H9 (cell line): ENCODE measurements at regions not wholly inside any gene's neighbourhood (a gene's known extent, or its start where the extent isn't known, plus 50 kb on each side); places are given as distances from the start of the nearest gene placed in this dataset.
"Not testable (repeated sequence)": the region's sequence is repeated elsewhere in the genome, so short reads cannot be mapped to it uniquely, and the experiment has no call there.

ENCODE experiments used
- DNase-seq: peaks from one replicate; pipeline ENCODE4 v3.0.0-alpha.2; 2017
- H2AFZ ChIP-seq: one replicate; pipeline ENCODE4 v1.6.1; 2013; ENCODE audit warnings: mild to moderate bottlenecking, low read length, control low read depth, moderate library complexity
- H2AK5ac ChIP-seq: 2 replicates; pipeline ENCODE4 v1.6.1; 2013; ENCODE audit warnings: low read length, control low read depth, mixed read lengths; ENCODE audit not compliant: insufficient read length
- H2BK120ac ChIP-seq: one replicate; pipeline ENCODE4 v1.6.1; 2013; ENCODE audit warnings: low read depth, mild to moderate bottlenecking, low read length, control low read depth, inconsistent platforms; ENCODE audit not compliant: poor library complexity, severe bottlenecking
- H2BK12ac ChIP-seq: 2 replicates; pipeline ENCODE4 v1.6.1; 2013; ENCODE audit warnings: low read length, control low read depth, mixed read lengths, low read depth; ENCODE audit not compliant: insufficient read length
- H2BK15ac ChIP-seq: 2 replicates; pipeline ENCODE4 v1.6.1; 2013; ENCODE audit warnings: low read depth, low read length, control low read depth
- H2BK20ac ChIP-seq: one replicate; pipeline ENCODE4 v1.6.1; 2013; ENCODE audit warnings: low read depth, mild to moderate bottlenecking, low read length, control low read depth, inconsistent platforms; ENCODE audit not compliant: poor library complexity, severe bottlenecking
- H2BK5ac ChIP-seq: 2 replicates; pipeline ENCODE4 v1.6.1; 2013; ENCODE audit warnings: low read length, control low read depth, mixed read lengths; ENCODE audit not compliant: insufficient read length
- H3K14ac ChIP-seq: 2 replicates; pipeline ENCODE4 v1.6.1; 2013; ENCODE audit warnings: low read length, control low read depth; ENCODE audit not compliant: insufficient read depth
- H3K18ac ChIP-seq: 2 replicates; pipeline ENCODE4 v1.6.1; 2013; ENCODE audit warnings: low read depth, mild to moderate bottlenecking, mixed read lengths, low read length, control low read depth; ENCODE audit not compliant: insufficient read length
- H3K23ac ChIP-seq: 2 replicates; pipeline ENCODE4 v1.6.1; 2013; ENCODE audit warnings: low read length, control low read depth, mixed read lengths, low read depth; ENCODE audit not compliant: insufficient read length
- H3K23me2 ChIP-seq: 2 replicates; pipeline ENCODE4 v1.6.1; 2013; ENCODE audit warnings: low read depth, mild to moderate bottlenecking, mixed read lengths, low read length, control low read depth; ENCODE audit not compliant: insufficient read length, poor library complexity, severe bottlenecking
- H3K27ac ChIP-seq: 2 replicates; pipeline ENCODE4 v1.5.1; 2013; ENCODE audit warnings: low read length, control low read depth, mixed read lengths, low read depth; ENCODE audit not compliant: insufficient read length
- H3K27me3 ChIP-seq: 2 replicates; pipeline ENCODE4 v1.6.1; 2013; ENCODE audit warnings: low read length, control low read depth, inconsistent platforms; ENCODE audit not compliant: insufficient read depth
- H3K4ac ChIP-seq: 2 replicates; pipeline ENCODE4 v1.6.1; 2013; ENCODE audit warnings: low read depth, mild to moderate bottlenecking, control low read depth, inconsistent platforms, low read length, moderate library complexity
- H3K4me1 ChIP-seq: 2 replicates; pipeline ENCODE4 v1.6.1; 2013; ENCODE audit warnings: low read length, control low read depth, inconsistent platforms; ENCODE audit not compliant: insufficient read depth
- H3K4me2 ChIP-seq: 2 replicates; pipeline ENCODE4 v1.6.1; 2013; ENCODE audit warnings: low read length, control low read depth, mixed read lengths; ENCODE audit not compliant: insufficient read length, insufficient read depth
- H3K56ac ChIP-seq: 2 replicates; pipeline ENCODE4 v1.6.1; 2013; ENCODE audit warnings: low read depth, mild to moderate bottlenecking, mixed read lengths, low read length, control low read depth; ENCODE audit not compliant: insufficient read length
- H3K79me1 ChIP-seq: 2 replicates; pipeline ENCODE4 v1.6.1; 2013; ENCODE audit warnings: low read depth, mild to moderate bottlenecking, moderate library complexity, low read length, control low read depth, inconsistent platforms; ENCODE audit not compliant: insufficient read depth, poor library complexity, severe bottlenecking
- H3K79me2 ChIP-seq: 2 replicates; pipeline ENCODE4 v1.6.1; 2013; ENCODE audit warnings: low read length, control low read depth, inconsistent platforms; ENCODE audit not compliant: insufficient read depth
- H3K9ac ChIP-seq: 2 replicates; pipeline ENCODE4 v1.6.1; 2013; ENCODE audit warnings: low read length, control low read depth, mixed read lengths; ENCODE audit not compliant: insufficient read length; ENCODE audit errors: extremely low read depth
- H3K9me3 ChIP-seq: one replicate; pipeline ENCODE4 v1.6.1; 2013; ENCODE audit warnings: low read depth, low read length, inconsistent platforms; ENCODE audit not compliant: control insufficient read depth
- H3T11ph ChIP-seq: one replicate; pipeline ENCODE4 v1.6.1; 2013; ENCODE audit warnings: mild to moderate bottlenecking, low read length, control low read depth, inconsistent platforms
- H4K20me1 ChIP-seq: one replicate; pipeline ENCODE4 v1.6.1; 2013; ENCODE audit not compliant: control insufficient read depth, insufficient read length, insufficient read depth
- H4K5ac ChIP-seq: 2 replicates; pipeline ENCODE4 v1.6.1; 2013; ENCODE audit warnings: low read depth, mild to moderate bottlenecking, mixed read lengths, low read length, control low read depth; ENCODE audit not compliant: insufficient read length
- H4K8ac ChIP-seq: replicated peaks from 2 replicates; pipeline ENCODE4 v1.6.1; 2013; ENCODE audit warnings: low read length, control low read depth, mixed read lengths, low read depth; ENCODE audit not compliant: insufficient read length
- H4K91ac ChIP-seq: 2 replicates; pipeline ENCODE4 v1.6.1; 2013; ENCODE audit warnings: low read depth, mild to moderate bottlenecking, moderate library complexity, mixed read lengths, low read length, control low read depth; ENCODE audit not compliant: insufficient read length
- H3K27ac Mint-ChIP-seq, 3 experiments: 2 replicates in 2 of 3; 3 replicates in 1 of 3; pipeline ENCODE4 v1.8.0; 2020 to 2021; ENCODE audit warnings: mixed read lengths in 3 of 3, mild to moderate bottlenecking in 1 of 3, moderate library complexity in 1 of 3
- H3K27me3 Mint-ChIP-seq: 2 replicates; pipeline ENCODE4 v1.8.0; 2021; ENCODE audit warnings: low read depth, mild to moderate bottlenecking, moderate library complexity, mixed read lengths
- H3K36me3 Mint-ChIP-seq, 3 experiments: 2 replicates in 2 of 3; 3 replicates in 1 of 3; pipeline ENCODE4 v1.8.0; 2020 to 2021; ENCODE audit warnings: low read depth in 3 of 3, mixed read lengths in 3 of 3; ENCODE audit not compliant: insufficient read depth in 1 of 3
- H3K4me1 Mint-ChIP-seq, 2 experiments: 2 replicates each; pipeline ENCODE4 v1.8.0; 2020; ENCODE audit warnings: mixed read lengths in 2 of 2
- H3K4me3 Mint-ChIP-seq, 2 experiments: 2 replicates in 1 of 2; 3 replicates in 1 of 2; pipeline ENCODE4 v1.8.0; 2020 to 2021; ENCODE audit warnings: mild to moderate bottlenecking in 2 of 2, mixed read lengths in 2 of 2, moderate library complexity in 1 of 2
- H3K9me3 Mint-ChIP-seq, 2 experiments: 2 replicates in 1 of 2; 3 replicates in 1 of 2; pipeline ENCODE4 v1.8.0; 2020; ENCODE audit warnings: mild to moderate bottlenecking in 2 of 2, mixed read lengths in 2 of 2, moderate library complexity in 1 of 2
- CTCF ChIP-seq: fragments of 200-600 bp; sonication (generic); conservative IDR thresholded peaks from 3 replicates; pipeline ENCODE4 v1.8.0; 2021; ENCODE audit warnings: antibody characterized with exemption, mild to moderate bottlenecking
- WGBS: extraction: QIAGEN DNeasy Blood & Tissue Kit; methylation state at CpG from one replicate; pipeline ENCODE4 v1.1.7; 2013; ENCODE audit warnings: missing lambda C conversion rate, low lambda C conversion rate, mixed read lengths; ENCODE audit not compliant: insufficient read length; ENCODE audit errors: extremely low coverage; 5-methylcytosine and 5-hydroxymethylcytosine counted together

GRCh38 chr1:188652678-188653077 is 1823.9 kb downstream of the PLA2G4A start:
- Histone ChIP-seq H4K91ac (no peak overlapping the region), H3K27ac (no peak overlapping the region), H3K18ac (no peak overlapping the region), H2BK12ac (no peak overlapping the region), H3K79me1 (no peaks in the 10 kb centered on the region), H3K23ac (no peak overlapping the region), H2AK5ac (no peak overlapping the region), H3K27me3 (no peaks in the 10 kb centered on the region), H3K9ac (no peak overlapping the region), H3K4me2 (no peak overlapping the region), H4K5ac (no peak overlapping the region), H3K4ac (no peak overlapping the region), H3T11ph (no peak overlapping the region), H3K79me2 (no peaks in the 10 kb centered on the region), H4K20me1 (no peaks in the 10 kb centered on the region), H3K56ac (no peak overlapping the region), H3K9me3 (no peaks in the 10 kb centered on the region), H2BK5ac (no peak overlapping the region), H4K8ac (no peak overlapping the region), H2BK120ac (no peak overlapping the region), H2BK20ac (no peak overlapping the region), H2BK15ac (no peak overlapping the region), H3K4me1 (no peaks in the 10 kb centered on the region), H3K23me2 (no peaks in the 10 kb centered on the region), H2AFZ (no peak overlapping the region), H3K14ac (no peak overlapping the region)
- no peak for TF ChIP-seq CTCF
- DNase-seq, result no peak
- no peaks in the 10 kb centered on the region for H3K27me3 Mint-ChIP-seq
- H3K4me1 Mint-ChIP-seq, result no peaks in the 10 kb centered on the region
- H3K9me3 Mint-ChIP-seq, result no peaks in the 10 kb centered on the region
- H3K4me3 Mint-ChIP-seq, result no peak overlapping the region
- H3K36me3 Mint-ChIP-seq, result no peaks in the 10 kb centered on the region
- H3K27ac Mint-ChIP-seq, result no peak overlapping the region
- no CpG with 5 or more reads among the region's 1 CpG for WGBS

GRCh38 chr1:188655966-188656365 is 1821.7 kb downstream of the BRINP3 start:
- not testable (repeated sequence) for H3K56ac ChIP-seq, H3K14ac ChIP-seq, H3K27ac ChIP-seq, H3K27me3 Mint-ChIP-seq, H2AFZ ChIP-seq, H3K23ac ChIP-seq, H3K23me2 ChIP-seq, H2BK120ac ChIP-seq, H3K4me3 Mint-ChIP-seq, H2BK12ac ChIP-seq, H3K18ac ChIP-seq, H2BK20ac ChIP-seq, H3K9ac ChIP-seq, H3K79me2 ChIP-seq, H3K4me2 ChIP-seq, H2AK5ac ChIP-seq, H3K27me3 ChIP-seq, H3K36me3 Mint-ChIP-seq, H3K9me3 ChIP-seq, H4K20me1 ChIP-seq, H2BK15ac ChIP-seq, H3K4me1 ChIP-seq, DNase-seq, H4K8ac ChIP-seq, H3K4me1 Mint-ChIP-seq, H3K4ac ChIP-seq, H4K91ac ChIP-seq, H3K79me1 ChIP-seq, H3T11ph ChIP-seq, H4K5ac ChIP-seq, H3K9me3 Mint-ChIP-seq, H3K27ac Mint-ChIP-seq, H2BK5ac ChIP-seq
- WGBS, result no CpG with 5 or more reads among the region's 16 CpGs
